Left lobe of liver (tissue), 2 donors: ENCODE measurements at regions not wholly inside any gene's neighbourhood (a gene's known extent, or its start where the extent isn't known, plus 50 kb on each side); places are given as distances from the start of the nearest gene placed in this dataset.
"Not testable (repeated sequence)": the region's sequence is repeated elsewhere in the genome, so short reads cannot be mapped to it uniquely, and the experiment has no call there.

Experiments
- ATAC-seq: fragments of 200-7000 bp; cut with Tn5 transposase; one replicate; pipeline ENCODE4 v1.9.1; 2020; ENCODE audit warnings: mild to moderate bottlenecking, moderate library complexity
- DNase-seq: peaks from one replicate; pipeline ENCODE4 v3.0.0-alpha.2; 2020; ENCODE audit warnings: low spot score
- donor health status: DM: no; HTN: no; CAD: no; lungs with moderate emphysema.
- donor health status: DM: no; HTN: yes; CAD: no.

DNA sequence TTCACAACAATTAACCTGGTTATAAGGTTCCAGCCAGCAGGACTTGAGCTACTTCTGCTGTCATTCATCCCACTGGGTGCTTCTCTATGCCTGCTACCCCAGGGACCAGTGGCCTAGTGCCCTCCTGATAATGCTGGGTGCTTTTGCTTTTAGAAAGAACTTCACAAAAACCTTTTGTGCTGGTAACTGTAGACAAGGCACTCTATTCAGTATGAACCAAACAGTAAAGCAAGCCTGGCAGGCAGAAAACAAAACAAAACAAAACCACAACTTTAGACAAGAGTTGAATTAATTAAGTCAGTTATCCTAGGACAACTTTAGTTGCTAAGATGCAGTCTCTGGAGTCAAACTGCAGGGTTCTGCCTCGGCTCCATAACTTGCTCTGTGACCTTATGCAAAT is 61.9 kb upstream of the ADGRL2 start:
- no peak for DNase-seq
- no peak for ATAC-seq

DNA sequence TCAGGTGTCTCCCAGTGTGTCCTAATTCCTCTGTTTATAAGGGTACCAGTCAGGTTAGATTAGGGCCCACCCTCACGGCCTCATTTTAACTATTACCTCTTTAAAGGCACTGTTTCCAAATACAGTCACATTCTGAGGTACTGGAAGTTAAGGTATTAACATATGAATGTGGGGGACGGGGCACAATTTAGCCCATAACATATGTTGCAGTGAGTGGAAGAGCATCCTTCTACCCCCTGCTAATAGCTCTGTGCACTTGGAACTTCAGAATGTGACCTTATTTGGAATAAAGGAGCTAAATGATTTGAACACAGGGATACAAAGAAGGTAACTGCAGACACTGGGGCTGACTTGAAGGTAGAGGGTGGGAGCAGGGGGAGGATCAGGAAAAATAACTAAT is 67.3 kb upstream of the ADGRL2 start:
- no peak for DNase-seq

DNA sequence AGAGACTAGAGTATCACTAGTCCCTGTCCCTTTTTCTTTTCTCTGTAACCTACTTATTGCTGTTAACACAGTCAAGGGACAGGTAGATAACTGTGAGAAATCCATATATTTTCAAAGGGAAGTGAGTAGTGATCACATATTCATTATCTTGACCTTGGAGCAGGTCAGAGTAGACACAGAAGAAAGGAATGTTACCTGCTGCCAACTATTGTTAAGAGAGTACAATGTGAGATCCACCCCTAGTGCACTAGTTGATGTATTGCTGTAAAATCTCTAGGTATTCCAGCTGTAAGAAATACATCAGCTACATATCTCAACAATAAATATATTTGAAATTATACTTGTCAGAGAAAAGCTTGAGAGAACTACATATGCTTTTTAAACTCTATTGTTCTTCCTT is 68.7 kb upstream of the ADGRL2 start:
- DNase-seq: no peak
- ATAC-seq: no peak

More for the DNA sequence above, 67.3 kb upstream of the ADGRL2 start:
- ATAC-seq: no peak

DNA sequence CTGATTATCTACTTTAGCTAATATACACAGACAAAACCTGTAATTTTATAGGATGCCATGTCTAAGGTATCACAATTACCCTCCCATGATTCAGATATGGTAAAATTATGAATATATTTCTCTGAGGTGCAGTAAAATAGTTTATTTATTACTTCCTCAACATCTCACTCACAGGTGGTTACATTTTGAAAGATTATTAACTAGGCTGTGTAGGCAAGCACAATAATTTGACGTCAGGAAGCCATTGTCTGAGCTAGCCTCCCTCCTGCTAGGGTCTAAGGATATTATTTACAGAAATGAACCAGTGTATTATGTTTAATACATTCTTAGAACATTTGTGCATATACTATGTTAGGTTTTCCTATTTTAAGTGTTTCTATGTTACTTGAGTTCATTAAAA is 69.9 kb upstream of the ADGRL2 start:
- DNase-seq (no peak), ATAC-seq (no peak)

DNA sequence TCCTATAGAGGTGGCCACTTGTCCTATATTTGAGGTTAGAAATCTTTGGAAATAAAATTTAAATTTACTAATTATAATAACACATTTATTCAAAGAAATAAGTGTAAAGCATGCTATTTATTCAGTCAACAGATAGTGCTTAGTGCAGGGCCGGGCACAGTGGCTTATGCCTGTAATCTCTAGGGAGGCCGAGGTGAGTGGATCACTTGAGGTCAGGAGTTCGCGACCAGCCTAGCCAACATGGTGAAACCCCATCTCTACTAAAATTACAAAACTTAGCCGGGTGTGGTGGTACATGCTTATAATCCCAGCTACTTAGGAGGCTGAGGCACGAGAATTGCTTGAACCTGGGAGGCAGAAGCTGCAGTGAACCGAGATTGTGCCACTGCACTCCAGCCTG is 70.4 kb upstream of the ADGRL2 start:
- not testable (repeated sequence) for ATAC-seq, DNase-seq

DNA sequence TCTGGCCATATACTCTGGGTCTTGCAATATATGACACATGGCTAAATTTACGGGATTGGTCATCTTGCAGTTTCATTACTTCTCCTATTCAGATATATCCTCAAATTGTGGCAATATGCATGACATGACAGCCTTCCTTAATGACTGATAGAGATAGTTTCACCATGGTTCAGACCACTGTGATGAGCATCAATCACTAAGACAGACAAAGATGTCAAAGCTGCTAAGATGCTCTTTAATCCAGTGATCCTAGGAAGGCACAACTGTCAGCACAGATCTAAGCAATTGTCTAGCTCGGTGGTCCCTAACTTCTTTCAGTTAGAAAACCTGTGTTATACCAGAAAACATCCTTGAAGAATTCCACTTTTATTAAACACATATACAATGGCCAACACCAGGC is 70.9 kb upstream of the ADGRL2 start:
- ATAC-seq (no peak), DNase-seq (no peak)

DNA sequence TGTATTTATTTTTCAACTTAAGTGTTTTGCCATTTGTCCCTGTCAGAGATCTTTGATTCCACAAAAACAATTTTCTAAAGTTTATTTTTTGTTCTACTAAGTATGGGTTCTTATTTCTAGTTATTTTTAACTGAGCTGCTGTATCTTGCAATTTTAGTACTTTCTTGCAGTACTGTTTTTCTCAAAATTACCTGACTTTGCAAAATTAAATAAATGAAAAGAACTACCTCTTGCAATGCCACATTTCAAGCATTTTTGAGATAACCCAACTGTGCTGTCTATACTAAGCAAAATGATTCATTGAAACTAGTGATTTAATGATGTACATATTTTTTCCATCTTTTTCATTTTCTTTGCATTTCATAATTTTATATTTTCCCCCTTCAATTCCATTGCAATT is 71.5 kb upstream of the ADGRL2 start:
- ATAC-seq (no peak), DNase-seq (no peak)

DNA sequence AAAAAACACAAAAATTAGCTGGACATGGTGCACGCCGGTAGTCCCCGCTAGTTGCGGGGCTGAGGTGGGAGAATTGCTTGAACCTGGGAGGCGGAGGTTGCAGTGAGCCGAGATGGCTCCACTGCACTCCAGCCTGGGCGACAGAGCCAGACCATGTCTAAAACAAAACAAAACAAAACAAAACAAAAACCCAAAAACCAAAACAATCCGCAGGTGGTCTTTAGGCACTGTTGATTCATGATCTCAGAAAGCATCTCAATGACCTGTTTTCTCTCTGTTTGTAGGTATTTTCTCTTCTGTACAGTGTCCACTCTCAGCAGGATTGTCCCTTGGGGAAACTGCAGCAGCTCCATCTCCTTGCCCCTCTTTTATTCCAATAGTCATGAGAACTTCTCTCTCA is 74.9 kb upstream of the ADGRL2 start:
- no peak for DNase-seq
- no peak for ATAC-seq

DNA sequence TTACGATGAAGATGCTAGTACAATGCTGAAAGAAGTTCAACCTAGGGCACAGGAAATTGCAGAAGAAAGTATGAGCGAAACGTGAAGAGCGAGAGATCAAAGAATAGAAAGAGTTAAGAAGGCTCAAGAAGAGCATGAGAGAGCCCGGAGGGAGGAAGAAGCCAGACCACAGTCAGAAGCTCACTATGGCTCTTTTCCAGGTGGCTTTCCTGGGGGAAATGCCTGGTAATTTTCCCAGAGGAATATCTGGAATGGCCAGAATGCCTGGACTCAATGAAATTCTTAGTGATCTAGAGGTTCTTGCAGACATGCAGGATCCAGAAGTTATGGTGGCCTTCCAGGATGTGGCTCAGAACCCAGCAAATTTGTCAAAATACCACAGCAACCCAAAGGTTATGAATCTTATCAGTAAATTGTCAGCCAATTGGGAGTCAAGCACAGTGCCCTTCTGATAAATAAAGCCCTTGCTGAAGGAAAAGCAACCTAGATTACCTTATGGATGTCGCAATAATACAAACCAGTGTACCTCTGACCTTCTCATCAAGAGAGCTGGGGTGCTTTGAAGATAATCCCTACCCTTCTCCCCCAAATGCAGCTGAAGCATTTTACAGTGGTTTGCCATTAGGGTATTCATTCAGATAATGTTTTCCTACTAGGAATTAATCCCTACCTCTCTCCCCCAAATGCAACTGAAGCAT is 78.0 kb upstream of the ADGRL2 start:
- not testable (repeated sequence) for DNase-seq, ATAC-seq

DNA sequence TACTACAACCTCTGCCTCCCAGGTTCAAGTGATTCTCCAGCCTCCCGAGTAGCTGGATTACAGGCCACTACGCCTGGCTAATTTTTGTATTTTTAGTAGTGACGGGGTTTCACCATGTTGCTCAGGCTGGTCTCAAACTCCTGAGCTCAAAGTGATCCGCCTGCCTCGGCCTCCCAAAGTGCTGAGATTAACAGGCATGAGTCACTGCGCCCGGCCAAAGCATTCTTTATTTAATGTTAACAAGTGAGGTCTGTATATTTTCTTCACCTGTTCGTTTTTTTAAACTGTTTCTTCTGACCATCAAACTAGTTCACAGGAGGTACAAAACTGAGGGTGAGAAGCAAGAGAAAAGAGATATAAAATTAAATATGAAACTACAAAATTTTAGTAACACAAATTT is 80.5 kb upstream of the ADGRL2 start:
- not testable (repeated sequence) for ATAC-seq, DNase-seq

DNA sequence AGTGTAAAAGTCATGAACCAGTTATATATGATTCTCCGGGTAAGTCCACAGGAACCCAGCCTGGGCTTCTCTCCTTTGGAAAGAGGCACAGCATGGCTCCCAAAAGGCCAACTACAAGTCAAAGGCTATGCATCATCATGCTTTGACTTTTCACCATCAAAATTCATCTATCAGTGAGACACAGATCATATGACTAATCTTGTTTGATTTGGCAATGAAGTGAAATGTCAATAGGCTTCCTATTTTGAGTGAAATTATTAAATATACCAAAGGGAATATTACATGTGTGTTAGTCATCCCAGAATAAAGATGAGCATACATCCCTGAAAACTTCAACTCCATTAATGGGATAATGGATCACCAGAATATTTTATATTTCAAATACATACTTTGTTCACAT is 83.5 kb upstream of the ADGRL2 start:
- no peak for ATAC-seq
- no peak for DNase-seq

DNA sequence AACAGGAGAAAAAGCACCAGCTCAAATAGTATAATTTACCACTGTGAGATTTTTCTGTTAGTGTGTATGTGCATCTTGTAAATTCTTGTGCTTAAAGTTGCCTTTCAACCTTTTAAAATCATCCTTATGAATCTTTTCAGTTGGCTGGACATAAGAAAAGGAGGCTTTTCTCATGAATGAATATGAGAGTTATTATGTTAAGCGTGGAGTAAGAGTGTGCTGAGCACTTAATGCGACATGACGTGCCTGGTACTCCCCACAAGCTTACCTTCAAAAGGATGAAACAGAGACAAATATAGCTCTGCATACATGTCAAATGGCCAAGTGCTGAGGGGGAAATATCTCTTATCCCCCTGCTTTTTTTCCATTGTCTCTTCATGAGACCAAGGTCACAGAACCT is 85.3 kb upstream of the ADGRL2 start:
- no peak for ATAC-seq

DNA sequence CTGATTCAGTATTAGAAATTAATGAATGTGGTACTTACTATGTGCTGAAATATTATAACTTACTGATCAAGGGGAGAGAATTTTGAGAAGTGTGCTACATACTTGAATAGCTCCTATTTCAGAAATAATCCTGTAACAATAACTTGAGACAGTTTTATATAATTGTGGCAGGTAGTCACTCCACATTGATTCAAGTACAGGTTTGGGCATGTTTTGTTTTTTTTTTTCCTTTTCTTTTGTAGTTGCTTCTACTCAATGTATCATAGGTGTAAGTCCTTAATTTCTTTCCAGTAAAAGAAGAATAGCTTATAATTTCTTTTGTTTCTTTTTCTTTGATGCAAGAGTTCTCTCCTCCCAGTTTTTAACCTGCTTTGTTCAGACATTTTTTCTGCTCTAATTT is 86.1 kb upstream of the ADGRL2 start:
- no peak for ATAC-seq
- DNase-seq: no peak

More for the DNA sequence above, 85.3 kb upstream of the ADGRL2 start:
- DNase-seq: no peak

DNA sequence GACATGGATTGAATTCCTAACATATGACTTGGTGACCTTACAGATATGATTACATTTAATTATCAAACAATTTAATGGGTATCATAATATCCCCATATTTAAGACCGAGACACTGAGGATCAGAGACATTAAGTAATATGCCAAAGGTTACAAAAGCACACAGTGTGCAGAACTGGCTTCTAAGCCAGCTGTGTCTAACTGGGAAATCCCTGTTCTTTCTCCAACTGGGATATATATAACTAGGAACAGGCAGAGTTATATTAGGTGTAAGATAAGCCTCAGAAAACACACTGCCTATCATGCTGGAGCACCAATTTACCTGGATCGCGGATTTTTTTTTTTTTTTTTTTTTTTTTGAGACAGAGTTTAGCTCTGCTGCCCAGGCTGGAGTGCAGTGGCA is 88.3 kb upstream of the ADGRL2 start:
- ATAC-seq (no peak), DNase-seq (no peak)

DNA sequence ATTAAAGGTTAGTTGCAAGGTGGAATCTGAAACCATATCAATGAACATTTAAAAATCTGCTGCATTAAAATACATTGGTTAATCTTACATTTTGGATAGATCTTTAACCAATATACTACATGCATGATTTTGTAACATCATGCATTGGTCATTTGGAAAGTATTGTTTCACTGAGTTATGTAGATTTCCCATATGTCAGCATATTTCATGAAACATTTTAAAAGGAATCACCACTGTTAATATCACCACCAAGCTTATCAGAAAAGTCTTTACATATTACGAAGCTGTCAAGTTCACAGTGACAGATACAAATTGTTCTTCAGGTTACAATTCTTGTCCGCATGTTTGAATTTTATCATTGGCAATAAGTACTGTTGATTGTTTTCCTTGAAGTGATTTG is 89.9 kb upstream of the ADGRL2 start:
- ATAC-seq: no peak

DNA sequence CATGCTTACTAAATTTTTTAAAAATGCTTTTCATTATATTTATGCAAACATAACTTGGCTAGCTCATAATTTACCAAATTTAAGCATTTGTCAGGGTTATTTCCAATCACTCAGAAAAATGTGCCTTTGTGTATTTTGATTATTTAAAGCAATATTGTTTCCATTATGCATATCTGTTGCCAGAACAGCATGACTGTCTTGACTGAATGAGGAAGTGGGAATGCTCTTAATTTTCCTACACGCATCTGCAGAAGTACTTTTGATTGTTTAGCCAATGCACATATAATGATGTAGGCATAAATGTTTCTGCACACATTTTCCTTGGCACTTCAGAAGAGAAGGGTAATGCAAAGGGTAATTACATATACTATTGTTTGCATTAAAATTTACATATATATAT is 92.5 kb upstream of the ADGRL2 start:
- no peak for DNase-seq
- no peak for ATAC-seq

More for the DNA sequence above, 89.9 kb upstream of the ADGRL2 start:
- no peak for DNase-seq

DNA sequence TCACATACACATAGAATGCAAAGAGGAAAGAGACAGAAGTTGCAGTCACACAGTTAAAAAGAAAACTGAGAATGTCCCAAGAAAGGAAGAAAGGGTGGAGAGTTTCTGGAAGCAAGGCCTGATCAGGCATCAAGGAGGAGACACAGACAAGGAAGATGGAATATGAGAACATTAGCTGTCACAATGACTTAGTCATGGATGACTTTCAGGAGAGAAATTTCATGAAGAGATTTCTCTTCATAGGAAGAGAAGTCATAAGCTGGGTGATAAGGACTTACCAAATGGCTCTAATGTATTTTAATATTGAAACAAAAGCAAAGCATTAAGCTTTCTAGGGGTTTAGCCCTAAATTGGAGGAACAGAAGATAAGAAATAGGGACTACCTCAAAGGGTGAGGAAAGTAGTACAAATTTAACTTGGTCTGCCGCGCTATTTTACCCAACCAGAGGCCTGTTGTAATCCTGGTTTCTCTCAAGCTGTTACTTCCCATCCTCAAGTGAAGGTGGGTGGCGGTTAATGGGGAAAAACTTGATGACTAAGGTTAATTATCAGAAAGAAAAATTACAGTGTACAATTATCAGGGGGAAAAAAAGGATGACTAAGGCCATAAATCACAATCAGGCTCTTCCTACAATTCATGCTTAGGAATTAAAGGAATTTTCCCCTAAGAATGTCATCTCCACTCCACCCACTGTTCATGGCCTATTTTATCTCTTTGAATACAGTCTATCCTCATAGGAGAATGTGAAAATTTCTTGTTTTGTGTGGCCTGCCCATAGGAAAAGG is 93.9 kb upstream of the ADGRL2 start:
- ATAC-seq: no peak
- DNase-seq: no peak

DNA sequence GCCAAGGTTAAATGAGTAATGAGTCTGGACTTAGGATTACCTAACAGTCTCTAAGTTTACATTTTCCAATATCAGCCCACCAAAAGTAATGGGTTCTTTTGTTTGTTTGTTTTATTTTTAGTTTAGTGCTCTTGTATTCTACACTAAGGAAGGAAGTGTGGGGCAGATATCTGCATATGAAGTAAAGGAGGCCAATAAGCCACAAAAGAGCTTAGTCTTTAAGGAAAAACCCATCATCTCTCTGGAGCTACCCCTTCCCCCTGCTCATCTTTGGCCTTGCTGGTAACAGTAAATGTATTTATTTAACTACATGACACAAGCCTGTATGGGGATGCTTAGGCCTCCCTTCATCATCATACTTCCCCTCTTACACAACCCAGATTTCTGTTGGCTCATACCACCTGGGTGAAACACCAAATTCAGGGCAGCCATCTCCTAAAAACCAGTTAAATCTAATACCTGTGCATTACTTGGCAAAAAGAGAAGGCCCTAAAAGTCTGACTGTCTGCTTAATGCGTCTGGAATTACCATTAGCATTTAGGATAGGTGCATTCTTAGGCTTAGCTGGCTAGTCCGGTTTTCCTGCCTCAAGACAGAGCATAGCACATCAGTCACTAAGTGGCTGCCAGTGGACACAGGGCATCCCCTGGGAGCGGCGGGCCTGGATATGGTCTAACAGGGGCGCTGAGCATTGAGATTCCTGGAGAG is 96.8 kb upstream of the ADGRL2 start:
- no peak for DNase-seq
- ATAC-seq: no peak

DNA sequence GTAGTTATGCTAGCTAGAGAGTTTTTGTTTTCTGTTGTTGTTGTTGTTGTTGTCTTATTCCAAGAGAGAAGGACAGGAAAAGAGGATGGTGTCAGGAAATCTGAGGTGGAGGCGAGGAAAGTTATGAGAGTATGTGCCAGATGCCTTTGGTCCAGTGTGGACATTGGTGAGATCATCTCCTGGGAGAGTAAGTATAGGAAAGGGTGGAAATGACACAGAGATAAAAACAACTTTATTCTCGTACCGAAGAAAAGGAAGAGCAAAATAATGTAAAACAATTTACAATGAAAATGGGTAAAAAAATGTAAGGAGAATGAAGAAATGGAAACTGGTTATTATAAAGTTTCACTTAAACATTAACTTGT is 97.4 kb upstream of the ADGRL2 start:
- DNase-seq (no peak), ATAC-seq (no peak)

DNA sequence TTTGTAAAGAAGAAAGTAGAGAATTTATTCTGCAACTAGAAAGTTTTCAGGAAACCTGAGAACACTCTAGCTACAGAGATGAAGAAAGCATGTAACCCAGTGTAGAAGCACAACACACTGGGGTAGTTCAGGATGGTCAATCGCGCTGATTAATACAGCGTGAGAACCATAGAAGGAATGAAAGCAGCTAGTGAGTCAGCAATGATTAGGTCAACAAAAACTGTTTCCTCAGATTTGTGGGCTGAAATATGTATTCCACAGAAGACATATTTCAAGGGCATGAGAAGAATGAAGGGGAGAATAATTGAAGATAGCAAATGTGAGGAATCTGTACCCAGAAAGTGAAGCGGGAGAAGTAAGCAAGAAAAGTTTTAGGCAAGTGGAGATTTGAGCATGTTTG is 97.8 kb upstream of the ADGRL2 start:
- no peak for ATAC-seq
- no peak for DNase-seq

DNA sequence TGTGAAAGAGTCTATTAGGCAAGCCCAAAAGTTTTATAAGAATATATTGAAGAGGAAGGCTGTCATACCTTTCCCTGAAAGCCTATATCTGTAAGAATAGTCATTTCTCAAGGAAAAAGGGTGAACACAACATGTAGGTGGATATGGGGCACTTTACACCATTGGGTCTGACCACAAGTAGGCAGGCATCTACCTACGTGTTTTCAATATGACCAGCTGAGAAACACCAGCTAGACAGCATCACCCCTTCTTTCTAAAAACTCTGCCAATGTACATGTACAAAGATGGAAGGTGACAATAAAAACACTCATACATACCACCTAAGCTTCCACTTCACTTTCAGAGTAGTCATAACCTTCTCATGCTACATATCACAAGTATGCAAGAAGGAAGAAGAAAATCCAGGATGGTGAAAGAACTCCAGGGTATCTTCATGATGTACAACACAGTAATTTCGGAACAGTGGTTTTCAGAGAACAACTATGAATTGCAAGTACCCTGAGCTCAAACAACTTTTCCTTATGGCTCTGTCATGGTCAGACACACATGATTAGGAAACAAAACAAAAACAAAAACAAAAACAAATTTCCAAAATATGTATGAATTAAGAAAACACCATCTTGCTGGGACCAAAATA is 98.5 kb upstream of the ADGRL2 start:
- DNase-seq: no peak

More for the DNA sequence above, 98.5 kb upstream of the ADGRL2 start:
- no peak for ATAC-seq
